Activated CD4-positive, alpha-beta T cell treated with anti-CD3 and anti-CD28 coated beads for 1 hour (primary cell): ENCODE measurements at regions not wholly inside any gene's neighbourhood (a gene's known extent, or its start where the extent isn't known, plus 50 kb on each side); places are given as distances from the start of the nearest gene placed in this dataset.

Experiments
- DNase-seq: peaks from one replicate; pipeline ENCODE4 v3.0.0-alpha.2; 2020

DNA sequence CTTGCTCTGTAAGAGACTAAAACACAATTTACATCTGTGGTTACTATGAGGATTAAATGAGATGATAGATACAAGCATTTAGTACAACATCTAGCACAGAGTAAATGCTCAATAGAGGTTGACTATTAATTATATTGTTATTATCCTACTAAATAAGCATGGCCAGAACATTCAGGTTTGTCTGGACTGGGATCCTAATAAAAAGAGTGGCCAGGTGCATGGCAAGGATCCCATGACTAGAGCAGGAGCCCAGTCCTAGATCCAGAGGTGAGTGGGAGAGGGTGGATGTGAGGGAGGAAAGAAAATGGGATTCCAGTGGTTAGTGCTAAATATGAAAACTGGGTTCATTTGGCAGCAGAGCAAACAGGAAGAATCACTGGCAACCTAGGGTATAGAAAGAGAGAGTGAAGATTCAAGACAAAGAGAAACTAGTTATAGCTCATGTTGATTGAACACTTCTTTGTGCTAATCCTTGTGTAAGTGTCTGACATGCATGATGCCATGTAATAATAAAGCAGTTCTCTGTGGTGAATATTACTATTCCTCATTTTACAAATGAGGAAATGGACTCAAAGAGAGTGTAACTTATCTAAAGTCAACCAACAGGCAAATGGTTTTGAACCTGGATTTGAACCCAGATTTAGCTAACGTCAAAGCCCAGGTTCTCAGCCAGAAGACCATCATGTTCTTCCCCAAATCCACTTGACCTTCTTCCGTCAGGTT lies 71.1 kb upstream of the FGGY start:
- no peak for DNase-seq

DNA sequence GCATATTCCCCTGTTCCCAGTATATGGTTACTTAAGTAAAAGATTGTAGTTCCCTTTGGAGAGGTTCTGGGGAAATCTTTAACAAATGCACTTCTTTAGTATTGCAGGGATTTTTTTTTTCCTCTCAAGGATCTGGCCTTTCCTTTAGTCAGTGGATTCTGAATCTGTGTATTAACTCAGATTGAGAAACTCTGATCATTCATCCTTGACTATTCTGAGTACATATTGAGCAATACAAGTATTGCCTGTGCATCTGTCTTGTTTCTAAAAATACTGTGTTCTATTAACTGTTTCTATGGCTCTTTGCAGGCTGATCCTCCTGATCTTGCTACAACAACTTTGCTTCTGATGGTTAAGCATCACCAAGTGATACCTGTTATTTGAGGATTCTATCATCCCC lies 67.8 kb upstream of the FGGY start:
- DNase-seq, result no peak

DNA sequence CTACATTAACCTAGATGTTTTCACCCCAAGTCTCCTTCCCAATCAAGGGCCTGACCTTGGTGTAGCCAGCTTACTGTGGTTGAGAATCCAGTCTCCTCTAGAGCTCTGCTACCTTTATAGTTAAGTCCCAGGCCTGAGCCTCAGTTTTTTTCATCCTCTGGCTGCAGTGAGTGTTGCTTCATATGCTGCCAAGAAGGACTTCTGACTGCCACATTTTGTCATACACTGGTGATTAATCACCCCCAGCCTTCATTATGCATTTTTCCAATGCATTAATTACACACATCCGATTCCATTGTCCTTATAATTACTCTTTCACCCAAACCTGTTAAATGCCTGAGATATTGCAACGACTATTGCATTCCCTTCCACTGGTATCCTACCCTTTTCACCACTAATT lies 66.3 kb upstream of the FGGY start:
- DNase-seq, result no peak

GRCh38 chr1:59232216-59232615 lies 64.7 kb upstream of the FGGY start:
- DNase-seq, result no peak

- no peak for DNase-seq
Measured at GRCh38 chr1:59233444-59233843, 63.5 kb upstream of the FGGY start.

DNA sequence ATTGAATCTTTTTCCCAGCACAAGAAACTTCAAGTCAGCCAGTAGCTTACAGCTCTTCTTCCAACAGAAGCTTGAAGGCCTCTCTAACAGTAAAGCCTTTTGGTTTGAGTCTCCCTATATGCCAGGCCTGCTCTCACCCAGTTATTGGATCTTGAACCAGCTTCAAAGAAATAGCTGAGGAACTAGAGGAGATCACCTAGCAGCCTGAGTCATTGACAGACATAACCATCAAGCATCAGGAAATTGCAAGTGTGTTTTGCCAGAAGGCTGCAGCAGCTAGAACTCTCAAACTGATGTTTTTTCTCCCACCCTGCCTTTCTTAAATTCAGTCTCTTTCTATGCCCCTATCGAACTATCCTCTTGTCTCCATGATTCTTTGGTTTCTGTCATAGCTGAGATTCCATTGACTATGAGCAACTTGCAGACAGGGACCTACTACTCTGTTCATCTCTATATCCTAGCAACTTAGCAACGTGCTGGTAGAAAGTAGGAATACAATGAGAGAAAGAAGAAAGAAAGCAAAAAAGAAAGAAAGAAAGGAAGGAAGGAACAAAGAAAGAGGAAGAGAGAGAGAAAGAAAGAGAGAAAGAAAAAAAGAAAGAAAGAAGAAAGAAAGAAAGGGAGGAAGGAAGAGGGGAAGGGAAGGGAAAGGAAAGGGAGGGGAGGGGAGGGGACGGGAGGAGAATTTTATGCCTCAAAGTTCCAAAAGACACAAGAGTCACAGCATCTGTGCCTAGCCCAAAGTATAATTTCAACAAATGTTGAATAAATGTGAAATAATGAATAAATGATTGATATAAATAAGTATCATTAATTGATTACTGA lies 60.0 kb upstream of the FGGY start:
- DNase-seq, result no peak

DNA sequence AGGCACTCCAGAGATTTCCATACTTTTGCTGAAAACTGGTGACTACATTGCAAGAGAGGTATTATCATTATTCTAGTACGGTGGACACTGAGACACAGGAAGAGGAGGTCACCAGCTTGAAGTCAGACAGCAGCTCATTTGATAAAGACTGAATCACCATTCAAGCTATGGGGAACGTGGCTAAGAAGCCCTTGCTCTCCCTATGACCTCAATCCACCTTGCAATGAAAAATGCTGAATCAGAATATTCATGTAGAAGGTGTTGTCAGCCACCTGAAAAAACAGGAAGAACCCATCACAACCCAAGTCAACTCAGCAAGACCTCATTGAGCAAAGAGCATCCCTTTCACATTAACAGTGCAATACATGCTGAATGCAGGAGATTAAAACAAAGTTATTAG lies 59.0 kb upstream of the FGGY start:
- DNase-seq, result no peak

DNA sequence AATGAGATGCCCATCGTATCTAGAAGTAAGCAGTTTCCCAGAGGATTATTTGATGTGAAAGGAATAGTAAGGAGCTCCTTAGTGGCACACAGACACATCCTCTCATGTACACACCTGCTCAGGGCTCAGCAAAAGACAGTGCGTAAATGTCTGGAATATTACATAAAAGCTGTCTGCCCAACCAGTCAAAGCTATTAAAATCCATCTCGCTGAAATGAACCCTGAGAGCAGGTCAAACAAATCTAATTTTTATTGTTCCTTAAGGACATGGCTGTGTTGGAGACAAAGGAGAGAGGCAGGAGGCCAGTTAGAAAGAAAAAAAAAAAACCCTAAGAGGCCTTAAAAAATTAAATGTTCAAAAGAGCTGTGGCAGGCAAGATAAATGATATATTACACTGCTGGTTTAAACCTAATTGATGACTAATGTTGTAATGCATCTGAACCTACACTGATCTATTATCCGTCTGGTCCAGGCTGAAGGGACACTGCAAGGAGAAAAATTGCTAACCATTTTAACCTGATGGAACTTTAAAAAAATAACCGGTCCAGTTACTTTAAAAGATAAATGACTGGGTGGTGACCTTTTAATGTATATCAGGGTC lies 58.5 kb upstream of the FGGY start:
- no peak for DNase-seq

DNA sequence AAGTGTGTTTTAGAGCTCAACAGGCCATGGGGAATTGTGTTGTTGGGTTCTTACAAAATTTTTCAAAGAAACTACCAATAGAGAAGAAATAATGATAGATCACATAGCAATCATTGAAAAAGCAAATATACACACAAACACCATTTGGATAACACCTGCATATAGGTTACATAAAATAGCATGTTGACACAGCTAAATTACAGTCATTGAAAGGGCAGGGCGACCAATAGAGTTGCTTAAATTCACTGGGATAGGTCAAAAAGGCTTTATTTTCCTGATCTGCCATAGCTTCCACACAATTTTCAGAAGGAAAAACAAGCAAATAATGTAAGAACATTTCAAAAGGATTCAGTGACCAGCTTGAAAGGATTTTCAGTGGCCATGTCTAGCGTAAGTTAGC lies 57.9 kb upstream of the FGGY start:
- no peak for DNase-seq

GRCh38 chr1:59241909-59242308 lies 55.0 kb upstream of the FGGY start:
- no peak for DNase-seq

GRCh38 chr1:59242370-59242769 lies 54.5 kb upstream of the FGGY start:
- no peak for DNase-seq

- DNase-seq, result no peak
Measured at GRCh38 chr1:59243550-59243949, 53.3 kb upstream of the FGGY start.

DNA sequence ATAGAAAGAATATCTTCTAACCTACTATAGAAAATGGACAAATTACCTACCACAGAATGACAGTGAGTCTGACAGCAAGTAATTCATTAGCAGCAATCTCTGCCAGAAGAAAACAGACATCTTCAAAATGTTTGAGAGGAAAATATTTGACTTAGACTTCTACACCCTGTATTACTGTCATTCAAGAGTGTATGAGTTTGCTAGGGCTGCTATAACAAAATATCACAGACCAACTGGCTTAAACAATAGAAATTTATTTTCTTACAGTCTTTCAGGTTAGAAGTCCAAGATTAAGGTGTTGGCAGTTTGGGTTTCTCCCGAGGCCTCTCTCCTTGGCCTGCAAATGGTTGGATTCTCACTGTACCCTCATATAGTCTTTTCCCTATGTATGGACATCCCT lies 52.9 kb upstream of the FGGY start:
- no peak for DNase-seq

DNA sequence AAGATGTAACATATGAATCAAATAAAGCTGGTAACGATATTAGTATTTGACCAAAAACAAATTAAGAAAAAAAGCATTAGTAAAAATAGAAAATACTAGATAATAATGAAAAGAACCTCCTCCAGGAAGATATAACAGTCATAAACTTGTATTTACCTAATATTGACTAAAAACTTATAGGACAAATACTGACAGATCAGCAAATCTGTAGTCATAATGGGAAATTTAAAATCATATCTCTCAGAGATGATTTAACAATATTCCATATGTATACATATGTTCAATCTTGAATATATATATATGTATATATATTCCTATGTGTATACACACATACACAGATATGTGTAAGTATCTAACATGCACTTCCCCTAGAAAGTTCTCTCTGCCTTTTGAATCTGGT lies 52.0 kb upstream of the FGGY start:
- no peak for DNase-seq
